Astrocyte (in vitro differentiated cells and primary cell): ENCODE measurements at regions not wholly inside any gene's neighbourhood (a gene's known extent, or its start where the extent isn't known, plus 50 kb on each side); places are given as distances from the start of the nearest gene placed in this dataset.
A peak's percentile ranks its signal among the peaks of the same experiment; 100 is the strongest.
"Not testable (repeated sequence)": the region's sequence is repeated elsewhere in the genome, so short reads cannot be mapped to it uniquely, and the experiment has no call there.

Experiments
- DNase-seq: peaks from one replicate; pipeline ENCODE4 v3.0.0-alpha.2; 2010; ENCODE audit warnings: low read depth
- FAIRE-seq: peaks from 2 replicates; lab custom pipeline; 2011; peaks lifted over from hg19 to GRCh38; lab: Jason Lieb, UNC
- H2AFZ ChIP-seq: 2 replicates; pipeline ENCODE4 v1.6.0; 2012; ENCODE audit warnings: low read depth, low read length, inconsistent platforms
- H3K27ac ChIP-seq: 2 replicates; pipeline ENCODE4 v1.5.1; 2011; ENCODE audit warnings: low read depth, low read length, inconsistent platforms
- H3K27me3 ChIP-seq: 2 replicates; pipeline ENCODE4 v1.6.0; 2011; ENCODE audit warnings: low read length, inconsistent platforms; ENCODE audit not compliant: insufficient read depth
- H3K36me3 ChIP-seq: 2 replicates; pipeline ENCODE4 v1.5.1; 2011; ENCODE audit warnings: low read length, inconsistent platforms; ENCODE audit not compliant: insufficient read depth
- H3K4me1 ChIP-seq: 2 replicates; pipeline ENCODE4 v1.5.1; 2011; ENCODE audit warnings: low read length, inconsistent platforms; ENCODE audit not compliant: insufficient read depth
- H3K4me2 ChIP-seq: 2 replicates; pipeline ENCODE4 v1.6.0; 2012; ENCODE audit warnings: low read length, inconsistent platforms
- H3K4me3 ChIP-seq: 2 replicates; pipeline ENCODE4 v1.5.1; 2011; ENCODE audit warnings: low read depth, mild to moderate bottlenecking, low read length, inconsistent platforms; ENCODE audit not compliant: insufficient read depth
- H3K79me2 ChIP-seq: 2 replicates; pipeline ENCODE4 v1.6.0; 2012; ENCODE audit warnings: mild to moderate bottlenecking, low read length, inconsistent platforms; ENCODE audit not compliant: insufficient read depth
- H3K9ac ChIP-seq: 2 replicates; pipeline ENCODE4 v1.6.0; 2012; ENCODE audit warnings: mild to moderate bottlenecking, low read length, inconsistent platforms
- H3K9me3 ChIP-seq: 2 replicates; pipeline ENCODE4 v1.5.1; 2012; ENCODE audit warnings: low read depth, mild to moderate bottlenecking, low read length, inconsistent platforms; ENCODE audit not compliant: insufficient read depth
- H4K20me1 ChIP-seq: 2 replicates; pipeline ENCODE4 v1.6.0; 2012; ENCODE audit warnings: low read length, inconsistent platforms; ENCODE audit not compliant: insufficient read depth
- H3K27ac Mint-ChIP-seq: one replicate; pipeline ENCODE4 v1.8.0; 2021; ENCODE audit warnings: mild to moderate bottlenecking, mixed read lengths; ENCODE audit not compliant: unreplicated experiment
- H3K27me3 Mint-ChIP-seq: one replicate; pipeline ENCODE4 v1.8.0; 2021; ENCODE audit warnings: low read depth, mixed read lengths; ENCODE audit not compliant: unreplicated experiment
- H3K36me3 Mint-ChIP-seq: one replicate; pipeline ENCODE4 v1.8.0; 2021; ENCODE audit warnings: low read depth, mixed read lengths; ENCODE audit not compliant: unreplicated experiment
- H3K4me1 Mint-ChIP-seq: one replicate; pipeline ENCODE4 v1.8.0; 2021; ENCODE audit warnings: low read depth, mixed read lengths; ENCODE audit not compliant: unreplicated experiment
- H3K4me3 Mint-ChIP-seq: one replicate; pipeline ENCODE4 v1.8.0; 2021; ENCODE audit warnings: mild to moderate bottlenecking, moderate library complexity, mixed read lengths; ENCODE audit not compliant: unreplicated experiment
- H3K9me3 Mint-ChIP-seq: one replicate; pipeline ENCODE4 v1.8.0; 2021; ENCODE audit warnings: mild to moderate bottlenecking, mixed read lengths; ENCODE audit not compliant: unreplicated experiment
- EZH2 ChIP-seq: IDR thresholded peaks from 2 replicates; pipeline ENCODE4 v1.6.1; 2012; ENCODE audit warnings: mild to moderate bottlenecking, low read length, inconsistent platforms; ENCODE audit not compliant: insufficient read depth
- TF ChIP-seq, protein P1 (sequence below): IDR thresholded peaks from 2 replicates; pipeline ENCODE4 v1.5.1; 2011; ENCODE audit warnings: low read depth, mild to moderate bottlenecking, inconsistent platforms, low read length, moderate library complexity; ENCODE audit not compliant: insufficient read depth

DNA sequence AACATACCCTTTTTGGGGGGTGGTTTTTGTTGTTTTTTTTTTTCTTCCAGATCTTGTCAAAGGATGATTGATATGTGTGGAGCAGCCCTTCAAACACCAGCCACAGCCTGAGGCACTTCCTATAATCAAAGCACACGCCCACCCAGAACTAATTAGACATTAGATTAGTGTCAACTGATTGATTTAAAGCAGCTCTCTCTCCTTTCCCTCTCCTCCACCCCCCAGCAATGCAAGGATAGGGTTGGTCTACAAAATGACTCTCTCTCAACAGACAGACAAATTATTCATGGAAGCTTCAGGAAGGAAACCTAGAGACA lies 250.3 kb upstream of the SOX9 start:
- Histone ChIP-seq H3K9ac (no peak overlapping the region), H4K20me1 (no peaks in the 10 kb centered on the region), H3K4me3 (no peak overlapping the region), H2AFZ (no peak overlapping the region), H3K9me3 (no peaks in the 10 kb centered on the region), H3K27ac (no peak overlapping the region), H3K4me2 (no peak overlapping the region), H3K36me3 (no peaks in the 10 kb centered on the region), H3K79me2 (no peaks in the 10 kb centered on the region), H3K27me3 (no peaks in the 10 kb centered on the region), H3K4me1 (no peaks in the 10 kb centered on the region)
- no peaks in the 10 kb centered on the region for H3K36me3 Mint-ChIP-seq
- FAIRE-seq (no peak), DNase-seq (no peak)
- H3K27me3 Mint-ChIP-seq = peaks cover 1% of the 10 kb centered on the region
- no peaks in the 10 kb centered on the region for H3K4me1 Mint-ChIP-seq
- H3K9me3 Mint-ChIP-seq = no peaks in the 10 kb centered on the region
- TF ChIP-seq EZH2 = no peak
- TF ChIP-seq, protein P1, sequence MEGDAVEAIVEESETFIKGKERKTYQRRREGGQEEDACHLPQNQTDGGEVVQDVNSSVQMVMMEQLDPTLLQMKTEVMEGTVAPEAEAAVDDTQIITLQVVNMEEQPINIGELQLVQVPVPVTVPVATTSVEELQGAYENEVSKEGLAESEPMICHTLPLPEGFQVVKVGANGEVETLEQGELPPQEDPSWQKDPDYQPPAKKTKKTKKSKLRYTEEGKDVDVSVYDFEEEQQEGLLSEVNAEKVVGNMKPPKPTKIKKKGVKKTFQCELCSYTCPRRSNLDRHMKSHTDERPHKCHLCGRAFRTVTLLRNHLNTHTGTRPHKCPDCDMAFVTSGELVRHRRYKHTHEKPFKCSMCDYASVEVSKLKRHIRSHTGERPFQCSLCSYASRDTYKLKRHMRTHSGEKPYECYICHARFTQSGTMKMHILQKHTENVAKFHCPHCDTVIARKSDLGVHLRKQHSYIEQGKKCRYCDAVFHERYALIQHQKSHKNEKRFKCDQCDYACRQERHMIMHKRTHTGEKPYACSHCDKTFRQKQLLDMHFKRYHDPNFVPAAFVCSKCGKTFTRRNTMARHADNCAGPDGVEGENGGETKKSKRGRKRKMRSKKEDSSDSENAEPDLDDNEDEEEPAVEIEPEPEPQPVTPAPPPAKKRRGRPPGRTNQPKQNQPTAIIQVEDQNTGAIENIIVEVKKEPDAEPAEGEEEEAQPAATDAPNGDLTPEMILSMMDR = no peak
- no peak overlapping the region for H3K27ac Mint-ChIP-seq
- no peak overlapping the region for H3K4me3 Mint-ChIP-seq

DNA sequence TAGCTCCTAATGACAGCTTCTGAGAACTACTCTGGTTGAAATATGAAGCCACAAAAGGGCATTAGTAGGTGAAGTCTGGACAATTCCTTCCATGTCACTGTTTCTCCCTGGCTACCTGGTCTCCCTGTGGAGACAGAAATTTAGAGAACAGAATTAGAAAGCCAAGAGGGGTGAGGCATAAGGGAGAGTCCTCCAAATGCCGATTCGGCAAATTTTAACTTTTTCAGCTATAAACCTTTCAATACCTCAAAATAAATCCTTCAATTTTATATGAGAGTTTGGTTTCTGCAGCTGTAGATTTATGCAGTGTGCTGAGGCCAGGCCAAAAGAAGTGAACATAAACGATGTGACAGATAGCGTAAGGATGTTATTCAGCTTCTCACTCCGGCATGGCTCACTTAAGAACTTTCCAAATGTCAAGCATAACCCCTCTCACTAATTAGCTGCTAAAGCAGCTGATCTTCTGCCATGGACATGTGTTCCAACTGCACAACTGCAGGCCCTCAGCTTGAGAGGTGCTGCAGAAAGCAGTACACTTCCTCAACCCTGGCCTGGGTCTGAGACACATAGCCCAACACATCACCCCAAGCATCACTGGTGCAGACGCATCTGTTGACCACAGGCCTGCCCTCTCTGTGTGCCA lies 247.9 kb upstream of the SOX9 start:
- Histone ChIP-seq H3K36me3 (no peaks in the 10 kb centered on the region), H4K20me1 (no peaks in the 10 kb centered on the region), H2AFZ (no peak overlapping the region), H3K79me2 (no peaks in the 10 kb centered on the region), H3K4me2 (no peak overlapping the region), H3K9me3 (no peaks in the 10 kb centered on the region), H3K4me1 (no peaks in the 10 kb centered on the region), H3K27ac (no peak overlapping the region), H3K27me3 (no peaks in the 10 kb centered on the region), H3K4me3 (no peak overlapping the region), H3K9ac (no peak overlapping the region)
- Mint-ChIP-seq H3K36me3 (no peaks in the 10 kb centered on the region), H3K4me3 (no peak overlapping the region), H3K27me3 (no peaks in the 10 kb centered on the region), H3K4me1 (no peaks in the 10 kb centered on the region), H3K27ac (no peak overlapping the region), H3K9me3 (no peaks in the 10 kb centered on the region)
- FAIRE-seq = peak; percentile 65
- DNase-seq = no peak
- TF ChIP-seq, protein P1 = no peak
- no peak for TF ChIP-seq EZH2

DNA sequence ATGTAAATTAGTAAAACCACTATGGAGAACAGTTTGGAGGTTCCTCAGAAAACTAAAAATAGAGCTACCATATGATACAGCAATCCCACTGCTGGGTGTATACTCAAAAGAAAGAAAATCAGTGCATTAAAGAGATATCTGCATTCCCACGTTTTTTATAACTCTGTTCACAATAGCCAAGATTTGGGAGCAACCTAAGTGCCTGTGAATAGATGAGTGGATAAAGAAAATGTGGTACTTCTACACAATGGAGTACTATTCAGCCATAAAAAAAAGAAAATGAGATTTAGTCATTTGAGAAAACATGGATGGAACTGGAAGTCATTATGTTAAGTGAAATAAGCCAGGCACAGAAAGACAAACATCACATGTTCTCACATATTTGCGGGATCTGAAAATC lies 246.0 kb upstream of the SOX9 start:
- not testable (repeated sequence) for H3K4me1 ChIP-seq, H3K4me2 ChIP-seq, H3K36me3 Mint-ChIP-seq, H3K27ac Mint-ChIP-seq, H3K36me3 ChIP-seq, H3K27me3 Mint-ChIP-seq, H2AFZ ChIP-seq, H4K20me1 ChIP-seq, H3K4me1 Mint-ChIP-seq, H3K79me2 ChIP-seq, H3K9me3 Mint-ChIP-seq, FAIRE-seq, H3K9me3 ChIP-seq, H3K27ac ChIP-seq, DNase-seq, H3K9ac ChIP-seq, H3K4me3 Mint-ChIP-seq, H3K27me3 ChIP-seq, H3K4me3 ChIP-seq
